Fibroblast of the aortic adventitia (primary cell): ENCODE measurements at regions not wholly inside any gene's neighbourhood (a gene's known extent, or its start where the extent isn't known, plus 50 kb on each side); places are given as distances from the start of the nearest gene placed in this dataset.

ENCODE experiments used
- DNase-seq: peaks from one replicate; pipeline ENCODE4 v3.0.0-alpha.2; 2010; ENCODE audit warnings: low read depth
- H3K4me3 ChIP-seq: 2 replicates; pipeline ENCODE4 v1.5.1; 2011; ENCODE audit warnings: low read depth, mild to moderate bottlenecking, control low read depth, low read length, moderate library complexity
- CTCF ChIP-seq: IDR thresholded peaks from 2 replicates; pipeline ENCODE4 v1.5.1; 2011; ENCODE audit warnings: mild to moderate bottlenecking, low read length, control low read depth, inconsistent platforms; ENCODE audit not compliant: insufficient read depth

- TF ChIP-seq CTCF: no peak
- no peak overlapping the region for H3K4me3 ChIP-seq
- no peak for DNase-seq
Measured at GRCh38 chr6:159438106-159438505, 254.9 kb downstream of the SOD2 start.

GRCh38 chr6:159436581-159436980 lies 256.5 kb downstream of the SOD2 start:
- TF ChIP-seq CTCF: no peak
- no peak overlapping the region for H3K4me3 ChIP-seq
- no peak for DNase-seq

- TF ChIP-seq CTCF: no peak
- no peak overlapping the region for H3K4me3 ChIP-seq
- DNase-seq: no peak
Measured at GRCh38 chr6:159435701-159436100, 257.3 kb downstream of the SOD2 start.

- no peak for DNase-seq
- no peak for TF ChIP-seq CTCF
- H3K4me3 ChIP-seq: no peak overlapping the region
Measured at GRCh38 chr6:159434410-159434809, 258.6 kb downstream of the SOD2 start.

GRCh38 chr6:159433550-159433949 lies 259.5 kb downstream of the SOD2 start:
- H3K4me3 ChIP-seq: no peak overlapping the region
- DNase-seq: no peak
- no peak for TF ChIP-seq CTCF

- no peak overlapping the region for H3K4me3 ChIP-seq
- DNase-seq: no peak
- no peak for TF ChIP-seq CTCF
Measured at GRCh38 chr6:159431750-159432149, 261.3 kb downstream of the SOD2 start.

- peak; percentile 34 for DNase-seq
Measured at GRCh38 chr6:159430323-159430722, 261.1 kb downstream of the FNDC1 start.

More at GRCh38 chr6:159430323-159430722, 261.1 kb downstream of the FNDC1 start:
- H3K4me3 ChIP-seq: no peak overlapping the region
- no peak for TF ChIP-seq CTCF
